Testis (tissue), 2 donors: ENCODE measurements at regions not wholly inside any gene's neighbourhood (a gene's known extent, or its start where the extent isn't known, plus 50 kb on each side); places are given as distances from the start of the nearest gene placed in this dataset.

Experiments used
- DNase-seq: peaks from one replicate; pipeline ENCODE4 v3.0.0-alpha.2; 2019
- H3K27ac ChIP-seq, 2 donors: fragments of 200-600 bp; sonication (generic); one replicate each; pipeline ENCODE4 v1.5.1; 2019
- H3K27me3 ChIP-seq: fragments of 200-600 bp; sonication (generic); one replicate; pipeline ENCODE4 v1.5.1; 2019
- H3K36me3 ChIP-seq: fragments of 200-600 bp; sonication (generic); one replicate; pipeline ENCODE4 v1.5.1; 2017; ENCODE audit warnings: low read depth; ENCODE audit errors: missing control alignments
- H3K4me1 ChIP-seq: fragments of 200-600 bp; sonication (generic); one replicate; pipeline ENCODE4 v1.5.1; 2019
- H3K4me3 ChIP-seq, 2 donors: fragments of 200-600 bp; sonication (generic); one replicate each; pipeline ENCODE4 v1.5.1; 2017 to 2019
- H3K9me3 ChIP-seq: fragments of 200-600 bp; sonication (generic); one replicate; pipeline ENCODE4 v1.5.1; 2017
- CTCF ChIP-seq, 3 experiments: fragments of 450-650 bp in 2 of 3; fragments of 200-600 bp in 1 of 3; sonication (generic) in 1 of 3; IDR thresholded peaks; one replicate each; pipeline ENCODE4 v1.5.1; 2016 to 2019; ENCODE audit warnings: antibody characterized with exemption in 3 of 3, mild to moderate bottlenecking in 2 of 3, moderate library complexity in 1 of 3
- POLR2A ChIP-seq: fragments of 450-650 bp; IDR thresholded peaks from one replicate; pipeline ENCODE4 v1.6.1; 2017; ENCODE audit warnings: antibody characterized with exemption, mild to moderate bottlenecking, moderate library complexity
- WGBS, 2 donors: methylation state at CpG; one replicate each; pipeline ENCODE4 v1.1.5; 2018; 5-methylcytosine and 5-hydroxymethylcytosine counted together
- intact Hi-C: fragments of 100-400 bp; cut with DNase I; formaldehyde crosslinking; loops from one replicate; pipeline ENCODE4 v1.15.1; 2023; ENCODE audit warnings: low total_unique reads

GRCh38 chrX:10393899-10394298, 226.5 kb downstream of the MID1 start:
- H3K36me3 ChIP-seq = no peaks in the 10 kb centered on the region
- no peaks in the 10 kb centered on the region for H3K27me3 ChIP-seq
- TF ChIP-seq CTCF (IDR thresholded peaks at IDR 0.05) (no peak), POLR2A (no peak)
- no peak for DNase-seq
- no peak overlapping the region for H3K4me3 ChIP-seq
- intact Hi-C loops = no loop called here
- no peaks in the 10 kb centered on the region for H3K4me1 ChIP-seq
- no peak overlapping the region for H3K27ac ChIP-seq
- no peaks in the 10 kb centered on the region for H3K9me3 ChIP-seq
- WGBS, 2 donors = 66 to 80% methylated on average over 3 to 6 of the region's 6 CpGs

GRCh38 chrX:10395179-10395578, 225.2 kb downstream of the MID1 start:
- H3K27ac ChIP-seq = no peak overlapping the region
- H3K4me3 ChIP-seq = no peak overlapping the region
- no peaks in the 10 kb centered on the region for H3K4me1 ChIP-seq
- no peaks in the 10 kb centered on the region for H3K36me3 ChIP-seq
- DNase-seq = no peak
- WGBS, 2 donors = 68 to 88% methylated on average over 3 of the region's 3 CpGs
- intact Hi-C loops = no loop called here
- no peak for TF ChIP-seq CTCF (IDR thresholded peaks at IDR 0.05)
- TF ChIP-seq POLR2A = no peak
- H3K9me3 ChIP-seq = no peaks in the 10 kb centered on the region
- no peaks in the 10 kb centered on the region for H3K27me3 ChIP-seq
